BLaER1 treated with 17β-estradiol and CSF1 and Interleukin-3, amounts not matched to agents 10 nM and 100 nM (cell line): ENCODE measurements at regions not wholly inside any gene's neighbourhood (a gene's known extent, or its start where the extent isn't known, plus 50 kb on each side); places are given as distances from the start of the nearest gene placed in this dataset.

Experiments
- H3K27ac ChIP-seq, 11 experiments: shearing (Covaris generic); formaldehyde crosslinking; 2 replicates each; pipeline ENCODE4 v1.8.1; 2022
- H3K27me3 ChIP-seq, 11 experiments: shearing (Covaris generic); formaldehyde crosslinking; 2 replicates each; pipeline ENCODE4 v1.8.1; 2022
- H3K36me3 ChIP-seq, 11 experiments: shearing (Covaris generic); formaldehyde crosslinking; 2 replicates each; pipeline ENCODE4 v1.8.1; 2022
- H3K4me1 ChIP-seq, 10 experiments: shearing (Covaris generic); formaldehyde crosslinking; 2 replicates each; pipeline ENCODE4 v1.8.1; 2022
- H3K4me2 ChIP-seq, 11 experiments: shearing (Covaris generic); formaldehyde crosslinking; 2 replicates each; pipeline ENCODE4 v1.8.1; 2022
- H3K4me3 ChIP-seq, 10 experiments: shearing (Covaris generic); formaldehyde crosslinking; 2 replicates each; pipeline ENCODE4 v1.8.1; 2022
- H3K9ac ChIP-seq, 11 experiments: shearing (Covaris generic); formaldehyde crosslinking; 2 replicates each; pipeline ENCODE4 v1.8.1; 2022
- H3K9me3 ChIP-seq, 11 experiments: shearing (Covaris generic); formaldehyde crosslinking; replicated peaks in 1 of 11; 2 replicates each; pipeline ENCODE4 v1.8.1; 2022
- H4K20me1 ChIP-seq, 11 experiments: shearing (Covaris generic); formaldehyde crosslinking; 2 replicates each; pipeline ENCODE4 v1.8.1; 2022
- Cebpa-rat ChIP-seq, 11 experiments: shearing (Covaris generic); IDR thresholded peaks; 2 replicates each; pipeline ENCODE4 v1.8.1; 2022

DNA sequence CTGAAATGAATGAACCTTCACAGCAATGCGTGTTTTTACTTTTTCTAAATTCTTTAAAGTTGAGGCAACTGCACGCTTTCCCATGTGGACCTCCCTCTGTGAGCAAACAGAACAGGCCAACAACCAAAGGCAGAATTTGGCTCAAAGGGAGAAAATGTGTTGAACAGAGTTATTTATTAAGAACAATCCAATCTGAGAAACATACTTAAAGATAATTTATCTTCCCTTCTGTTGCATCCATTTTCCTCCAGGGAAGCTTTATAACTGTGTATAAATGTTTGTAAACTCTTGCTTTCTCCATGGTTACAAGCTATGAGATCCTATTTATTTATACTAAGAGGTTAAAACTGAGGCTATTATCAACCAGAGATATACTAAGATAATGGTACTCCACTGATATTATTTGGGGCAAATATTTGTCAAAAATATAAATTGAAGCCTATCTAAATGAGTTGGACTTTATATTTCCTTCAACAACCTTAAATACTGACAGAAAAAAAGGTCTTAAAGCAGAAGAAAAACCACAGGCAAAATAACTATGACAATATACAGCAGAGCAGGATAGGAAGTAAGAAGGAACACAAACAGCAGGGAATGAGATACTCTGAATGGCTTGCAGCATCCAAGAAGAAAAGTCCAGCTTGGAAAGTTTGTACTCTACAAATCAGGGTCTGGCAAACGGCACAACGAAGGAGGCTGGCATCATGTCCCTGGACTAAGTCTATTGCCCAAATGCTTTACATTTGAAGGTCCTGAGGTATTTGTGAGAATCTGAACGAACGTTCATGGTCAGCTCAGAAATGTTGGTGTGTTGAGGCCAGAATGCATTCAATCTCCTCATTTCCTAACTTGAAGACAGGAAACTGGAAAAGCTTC lies 663.2 kb upstream of the INTU start:
- no peaks in the 10 kb centered on the region for H3K36me3 ChIP-seq
- peaks cover 0 to 11% (median 0%) of the 10 kb centered on the region in 10 experiments; a peak in 2 of 20 replicates for H3K4me1 ChIP-seq
- no peaks in the 10 kb centered on the region for H3K9me3 ChIP-seq
- TF ChIP-seq Cebpa-rat (IDR thresholded peaks at IDR 0.05): no peak
- no peak overlapping the region for H3K4me3 ChIP-seq
- H3K27ac ChIP-seq: no peak overlapping the region
- H3K4me2 ChIP-seq: no peak overlapping the region
- H3K9ac ChIP-seq: no peak overlapping the region
- no peaks in the 10 kb centered on the region for H3K27me3 ChIP-seq
- no peaks in the 10 kb centered on the region for H4K20me1 ChIP-seq

DNA sequence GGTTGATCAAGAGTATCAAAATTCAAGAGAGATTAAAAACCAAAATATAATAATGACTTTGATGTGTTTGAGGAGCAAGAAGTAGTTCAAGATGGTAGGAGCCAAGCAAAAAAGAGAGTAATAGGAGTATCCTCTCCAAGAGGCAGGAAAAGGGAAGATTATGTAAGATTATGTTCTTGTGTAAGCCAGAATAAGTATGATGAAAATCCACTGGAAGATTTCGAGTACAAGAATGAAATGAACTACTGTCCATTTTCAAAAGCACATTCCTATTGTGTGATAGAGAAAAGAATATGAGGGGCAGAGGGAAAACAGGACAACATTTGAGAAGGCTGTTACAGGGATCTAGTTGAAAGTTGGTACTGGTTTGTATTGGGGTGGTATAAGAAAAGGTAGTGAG lies 659.6 kb upstream of the INTU start:
- no peaks in the 10 kb centered on the region for H3K9me3 ChIP-seq
- no peak overlapping the region for H3K9ac ChIP-seq
- H3K27ac ChIP-seq: no peak overlapping the region
- H3K4me1 ChIP-seq: peaks cover 0 to 11% (median 0%) of the 10 kb centered on the region in 10 experiments; a peak in 2 of 20 replicates
- no peak for TF ChIP-seq Cebpa-rat (IDR thresholded peaks at IDR 0.05)
- H3K4me3 ChIP-seq: no peak overlapping the region
- no peaks in the 10 kb centered on the region for H4K20me1 ChIP-seq
- H3K27me3 ChIP-seq: no peaks in the 10 kb centered on the region
- no peaks in the 10 kb centered on the region for H3K36me3 ChIP-seq
- no peak overlapping the region for H3K4me2 ChIP-seq

DNA sequence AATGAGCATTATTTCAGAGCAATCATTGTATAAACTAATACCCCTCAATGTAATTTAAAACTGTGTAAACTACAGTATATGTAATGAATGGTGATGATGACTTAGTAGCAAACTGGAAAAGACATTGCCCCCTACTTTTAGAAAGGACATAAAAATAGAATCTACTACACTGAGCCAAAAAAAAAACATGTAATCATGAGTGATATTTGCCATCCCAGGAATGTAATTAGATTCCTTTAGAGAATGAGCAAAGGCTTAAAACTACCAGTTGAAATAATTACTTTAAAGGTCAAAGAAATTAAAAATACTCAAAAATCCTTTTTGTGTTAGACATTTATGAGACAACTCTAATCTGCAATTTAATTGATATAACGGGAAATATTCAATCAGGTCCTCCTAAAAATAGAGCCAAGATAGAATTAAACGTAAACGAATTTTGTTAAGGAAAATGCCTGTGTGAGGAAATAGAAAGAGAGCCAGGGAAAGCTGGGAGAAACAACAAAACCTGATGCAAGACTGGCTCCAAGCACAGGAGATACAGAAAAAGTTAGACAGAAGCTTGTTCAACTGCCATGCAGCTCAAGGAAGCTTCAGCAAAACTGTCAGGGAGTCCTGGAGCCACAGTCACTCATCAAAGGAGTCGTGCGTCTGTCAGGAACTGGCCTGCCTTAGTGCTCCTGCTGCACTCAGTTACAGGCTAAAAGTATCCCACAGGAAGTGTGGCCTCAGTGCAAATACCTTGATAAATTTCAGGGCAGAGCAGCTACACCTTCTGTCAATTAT lies 655.7 kb upstream of the INTU start:
- H3K27me3 ChIP-seq: no peaks in the 10 kb centered on the region
- no peak overlapping the region for H3K27ac ChIP-seq
- no peaks in the 10 kb centered on the region for H3K9me3 ChIP-seq
- H3K4me3 ChIP-seq: no peak overlapping the region
- H3K4me1 ChIP-seq: peaks cover 0 to 11% (median 0%) of the 10 kb centered on the region in 10 experiments; a peak in 2 of 20 replicates
- no peaks in the 10 kb centered on the region for H3K36me3 ChIP-seq
- TF ChIP-seq Cebpa-rat (IDR thresholded peaks at IDR 0.05): no peak
- H3K9ac ChIP-seq: no peak overlapping the region
- no peak overlapping the region for H3K4me2 ChIP-seq
- H4K20me1 ChIP-seq: no peaks in the 10 kb centered on the region

DNA sequence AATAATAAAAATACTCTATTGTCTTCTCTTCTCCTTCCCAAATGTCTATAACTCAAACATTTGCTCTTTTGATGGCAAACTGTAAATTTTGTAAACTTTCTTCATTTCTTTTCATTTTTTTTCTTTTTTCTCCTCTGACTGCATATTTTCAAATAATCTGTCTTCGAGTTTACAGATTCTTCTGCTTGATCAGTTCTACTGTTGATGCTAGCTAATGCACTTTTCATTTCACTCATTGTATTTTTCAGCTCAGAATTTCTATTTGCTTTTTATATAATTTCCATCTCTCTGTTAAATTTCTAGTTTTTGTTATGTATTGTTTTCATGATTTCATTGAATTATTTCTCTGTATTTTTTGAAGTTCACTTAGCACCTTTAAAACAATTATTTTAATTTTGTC lies 646.8 kb upstream of the INTU start:
- H3K4me3 ChIP-seq: no peak overlapping the region

DNA sequence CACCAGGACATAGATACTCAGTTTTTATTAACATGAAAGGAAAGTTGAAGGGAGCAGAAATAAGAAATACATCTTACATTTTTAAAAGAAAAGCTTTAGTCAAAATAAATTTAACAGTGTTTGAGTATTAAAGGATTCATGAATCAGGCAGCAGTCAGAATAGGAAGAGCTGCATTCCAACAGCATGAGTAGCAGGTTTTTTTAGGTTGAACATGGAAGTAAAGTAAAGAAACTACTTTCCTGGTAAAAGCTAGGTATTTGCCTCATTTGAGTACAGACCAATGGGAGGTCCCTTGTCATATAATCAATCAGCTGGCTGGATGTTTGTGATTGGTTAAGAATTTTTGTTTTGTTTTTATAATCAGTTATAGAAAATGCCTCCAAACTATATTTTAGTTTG lies 645.9 kb upstream of the INTU start:
- Histone ChIP-seq H3K9me3 (peaks cover 0 to 18% (median 9%) of the 10 kb centered on the region in 11 experiments; a peak in 12 of 22 replicates), H3K27me3 (no peaks in the 10 kb centered on the region), H3K27ac (no peak overlapping the region), H4K20me1 (no peaks in the 10 kb centered on the region), H3K4me3 (no peak overlapping the region), H3K4me2 (no peak overlapping the region), H3K36me3 (no peaks in the 10 kb centered on the region), H3K4me1 (no peaks in the 10 kb centered on the region), H3K9ac (no peak overlapping the region)
- no peak for TF ChIP-seq Cebpa-rat (IDR thresholded peaks at IDR 0.05)

More for the DNA sequence above, 646.8 kb upstream of the INTU start:
- Histone ChIP-seq H3K9ac (no peak overlapping the region), H3K4me2 (no peak overlapping the region), H4K20me1 (no peaks in the 10 kb centered on the region), H3K27ac (no peak overlapping the region), H3K9me3 (peaks cover 0 to 18% (median 9%) of the 10 kb centered on the region in 11 experiments; a peak in 12 of 22 replicates), H3K4me1 (no peaks in the 10 kb centered on the region), H3K36me3 (no peaks in the 10 kb centered on the region), H3K27me3 (no peaks in the 10 kb centered on the region)
- TF ChIP-seq Cebpa-rat (IDR thresholded peaks at IDR 0.05): no peak

DNA sequence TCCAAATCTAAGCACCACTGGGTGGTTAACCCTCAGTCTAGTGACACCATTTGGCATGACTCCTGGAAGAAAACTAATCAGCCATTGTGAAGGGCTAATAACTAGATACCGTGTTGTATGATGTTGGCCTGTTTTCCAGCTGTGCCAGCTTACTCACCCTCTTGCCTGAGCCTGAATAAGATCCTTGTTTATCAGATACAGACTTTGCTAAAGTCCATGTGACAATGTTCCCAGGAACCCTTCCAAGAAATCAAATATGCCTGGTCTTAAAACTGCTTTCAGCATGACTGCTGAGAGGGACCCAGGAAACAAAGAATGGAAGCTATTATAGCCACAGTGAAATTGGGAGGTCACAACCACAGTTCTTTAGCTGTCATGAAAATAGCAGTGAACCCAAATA lies 640.8 kb upstream of the INTU start:
- Histone ChIP-seq H3K9ac (no peak overlapping the region), H3K4me2 (no peak overlapping the region), H3K36me3 (no peaks in the 10 kb centered on the region), H3K27me3 (no peaks in the 10 kb centered on the region), H3K4me3 (no peak overlapping the region), H3K4me1 (no peaks in the 10 kb centered on the region), H3K9me3 (peaks cover 0 to 2% (median 0%) of the 10 kb centered on the region in 11 experiments; a peak in 2 of 22 replicates), H4K20me1 (no peaks in the 10 kb centered on the region), H3K27ac (no peak overlapping the region)
- TF ChIP-seq Cebpa-rat (IDR thresholded peaks at IDR 0.05): no peak

DNA sequence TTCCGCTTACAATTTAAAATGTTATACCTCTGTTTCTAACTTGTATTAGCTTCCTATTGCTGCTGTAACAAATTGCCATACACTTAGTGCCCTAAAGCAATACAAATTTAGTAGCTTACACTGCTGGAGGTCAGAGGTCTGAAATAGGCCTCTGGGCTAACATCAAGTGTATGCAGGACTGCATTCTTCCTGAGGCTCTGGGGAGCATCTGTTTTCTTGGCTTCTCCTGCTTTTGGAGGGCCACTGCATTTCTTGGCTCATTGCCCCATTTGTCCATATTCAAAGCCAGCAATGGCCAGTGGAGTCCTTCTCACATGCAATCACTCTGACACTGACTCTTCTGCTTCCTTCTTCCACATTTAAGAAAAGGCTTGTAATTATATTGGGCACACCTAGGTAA lies 639.8 kb upstream of the INTU start:
- Histone ChIP-seq H3K4me1 (no peaks in the 10 kb centered on the region), H4K20me1 (no peaks in the 10 kb centered on the region), H3K4me3 (no peak overlapping the region), H3K36me3 (no peaks in the 10 kb centered on the region), H3K9ac (no peak overlapping the region), H3K9me3 (no peaks in the 10 kb centered on the region), H3K27ac (no peak overlapping the region), H3K4me2 (no peak overlapping the region), H3K27me3 (no peaks in the 10 kb centered on the region)
- TF ChIP-seq Cebpa-rat (IDR thresholded peaks at IDR 0.05): no peak

DNA sequence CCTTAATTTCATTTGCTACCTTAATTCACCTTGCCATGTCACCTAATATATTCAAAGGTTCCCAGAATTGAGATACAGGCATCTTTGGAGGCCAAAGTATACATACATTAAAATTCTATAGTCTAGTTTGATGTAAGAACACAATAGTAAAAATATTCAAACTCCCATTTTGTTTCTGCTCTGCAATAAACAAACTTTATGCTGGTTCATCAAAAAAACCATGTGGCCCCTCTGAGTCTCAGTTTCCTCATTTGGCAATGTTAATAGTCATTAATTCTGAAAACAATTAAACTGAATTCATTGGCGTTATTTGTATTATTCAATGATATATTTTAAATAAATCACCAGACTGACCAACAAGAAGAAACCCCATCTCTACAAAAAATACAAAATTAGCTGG lies 639.4 kb upstream of the INTU start:
- Histone ChIP-seq H3K36me3 (no peaks in the 10 kb centered on the region), H3K9ac (no peak overlapping the region), H3K4me1 (no peaks in the 10 kb centered on the region), H3K9me3 (no peaks in the 10 kb centered on the region), H3K27me3 (no peaks in the 10 kb centered on the region), H3K27ac (no peak overlapping the region), H3K4me3 (no peak overlapping the region), H3K4me2 (no peak overlapping the region), H4K20me1 (no peaks in the 10 kb centered on the region)
- no peak for TF ChIP-seq Cebpa-rat (IDR thresholded peaks at IDR 0.05)

DNA sequence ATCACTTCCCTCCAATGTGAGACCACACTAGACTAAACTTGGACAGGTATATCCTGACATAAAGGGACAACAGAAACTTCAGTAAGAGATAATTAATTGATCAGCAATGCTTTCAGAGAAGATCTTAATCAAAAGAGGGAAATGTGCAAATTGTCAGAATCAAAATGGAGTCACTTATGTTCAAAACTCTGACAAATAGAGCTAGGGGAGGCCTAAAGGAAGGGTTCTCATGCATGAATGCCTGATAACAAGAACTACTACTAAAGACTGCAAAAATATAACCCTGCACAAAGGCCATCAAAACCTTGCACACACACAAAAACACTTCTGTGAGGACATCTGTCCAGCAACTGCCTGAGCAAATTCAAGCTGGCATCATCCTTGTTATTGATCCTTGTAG lies 637.5 kb upstream of the INTU start:
- Histone ChIP-seq H3K27me3 (no peaks in the 10 kb centered on the region), H3K4me3 (no peak overlapping the region), H3K9me3 (no peaks in the 10 kb centered on the region), H3K36me3 (no peaks in the 10 kb centered on the region), H3K27ac (no peak overlapping the region), H3K4me2 (no peak overlapping the region), H3K9ac (no peak overlapping the region), H4K20me1 (no peaks in the 10 kb centered on the region), H3K4me1 (no peaks in the 10 kb centered on the region)
- no peak for TF ChIP-seq Cebpa-rat (IDR thresholded peaks at IDR 0.05)
